HG03159 (cell line): ENCODE measurements at regions not wholly inside any gene's neighbourhood (a gene's known extent, or its start where the extent isn't known, plus 50 kb on each side); places are given as distances from the start of the nearest gene placed in this dataset.
A peak's percentile ranks its signal among the peaks of the same experiment; 100 is the strongest.

Experiments
- ATAC-seq: cut with Tn5 transposase; IDR thresholded peaks from one replicate; pipeline ENCODE4 v1.9.1; 2021; ENCODE audit warnings: mild to moderate bottlenecking, moderate library complexity; ENCODE audit not compliant: unreplicated experiment

GRCh38 chr4:163941221-163941905, 446.9 kb downstream of the TMA16 start:
- ATAC-seq = no peak

GRCh38 chr4:163948920-163949455, 454.5 kb downstream of the TMA16 start:
- ATAC-seq = no peak

GRCh38 chr4:163949976-163950601, 455.6 kb downstream of the TMA16 start:
- no peak for ATAC-seq

GRCh38 chr4:163955288-163955687, 460.8 kb downstream of the TMA16 start:
- ATAC-seq = no peak

- no peak for ATAC-seq
Measured at GRCh38 chr4:163958751-163959150, 464.3 kb downstream of the TMA16 start.

- no peak for ATAC-seq
Measured at GRCh38 chr4:163959932-163960331, 465.4 kb downstream of the TMA16 start.

- ATAC-seq = no peak
Measured at GRCh38 chr4:163966612-163967011, 472.1 kb downstream of the TMA16 start.

- ATAC-seq = peak; percentile 60
Measured at GRCh38 chr4:163967263-163967662, 472.8 kb downstream of the TMA16 start.

- no peak for ATAC-seq
Measured at GRCh38 chr4:163967710-163968109, 473.2 kb downstream of the TMA16 start.

GRCh38 chr4:163969291-163969690, 474.8 kb downstream of the TMA16 start:
- no peak for ATAC-seq

- no peak for ATAC-seq
Measured at GRCh38 chr4:163976588-163976987, 482.1 kb downstream of the TMA16 start.

GRCh38 chr4:163988391-163988790, 493.9 kb downstream of the TMA16 start:
- no peak for ATAC-seq

GRCh38 chr4:163988865-163989264, 494.4 kb downstream of the TMA16 start:
- no peak for ATAC-seq

GRCh38 chr4:163991298-163991865, 496.9 kb downstream of the TMA16 start:
- no peak for ATAC-seq

GRCh38 chr4:164009435-164009834, 514.9 kb downstream of the TMA16 start:
- ATAC-seq = no peak

- ATAC-seq = no peak
Measured at GRCh38 chr4:164011791-164012190, 517.3 kb downstream of the TMA16 start.

GRCh38 chr4:164012396-164013027, 518.0 kb downstream of the TMA16 start:
- ATAC-seq = peak; percentile 76

GRCh38 chr4:164021947-164022346, 527.5 kb downstream of the TMA16 start:
- no peak for ATAC-seq

GRCh38 chr4:164023214-164023613, 528.7 kb downstream of the TMA16 start:
- peak; percentile 64 for ATAC-seq

- no peak for ATAC-seq
Measured at GRCh38 chr4:164027805-164028204, 533.3 kb downstream of the TMA16 start.

- no peak for ATAC-seq
Measured at GRCh38 chr4:164039482-164039881, 545.0 kb downstream of the TMA16 start.
